Astrocyte of the cerebellum (primary cell): ENCODE measurements at regions not wholly inside any gene's neighbourhood (a gene's known extent, or its start where the extent isn't known, plus 50 kb on each side); places are given as distances from the start of the nearest gene placed in this dataset.

Source experiments
- DNase-seq: peaks from one replicate; pipeline ENCODE4 v3.0.0-alpha.2; 2011; ENCODE audit warnings: low read depth
- H3K4me3 ChIP-seq: 2 replicates; pipeline ENCODE4 v1.5.1; 2011; ENCODE audit warnings: mild to moderate bottlenecking, low read depth, low read length, moderate library complexity
- CTCF ChIP-seq: IDR thresholded peaks from 2 replicates; pipeline ENCODE4 v1.5.1; 2012; ENCODE audit warnings: low read length, low read depth, moderate library complexity, mild to moderate bottlenecking; ENCODE audit errors: missing control alignments
- in situ Hi-C: cut with HindIII; loops from 2 replicates; pipeline ENCODE4 v1.10.0; 2017; ENCODE audit warnings: low sequenced_read_pairs

- DNase-seq, result no peak
- no peak overlapping the region for H3K4me3 ChIP-seq
- no peak for TF ChIP-seq CTCF
- in situ Hi-C loops, result loop anchor here (25.0 kb wide), 2 partner anchors 245 to 745 kb away; partner anchors contain the start of gene VOPP1
Observed at GRCh38 chr7:54817152-54817551, 58.1 kb upstream of the SEC61G start.

GRCh38 chr7:54823776-54824175, 64.8 kb upstream of the SEC61G start:
- no peak for TF ChIP-seq CTCF
- DNase-seq, result no peak
- no peak overlapping the region for H3K4me3 ChIP-seq
- in situ Hi-C loops, result loop anchor here (25.0 kb wide), 2 partner anchors 239 to 739 kb away; partner anchors contain the start of gene VOPP1

- in situ Hi-C loops, result loop anchor here (25.0 kb wide), 2 partner anchors 238 to 738 kb away; partner anchors contain the start of gene VOPP1
- no peak for TF ChIP-seq CTCF
- no peak overlapping the region for H3K4me3 ChIP-seq
- DNase-seq, result no peak
Observed at GRCh38 chr7:54824655-54825054, 65.6 kb upstream of the SEC61G start.

- TF ChIP-seq CTCF, result no peak
- DNase-seq, result no peak
- H3K4me3 ChIP-seq, result no peak overlapping the region
- in situ Hi-C loops, result no loop called here
Observed at GRCh38 chr7:54825368-54825767, 66.4 kb upstream of the SEC61G start.

- no peak for DNase-seq
- in situ Hi-C loops, result no loop called here
- no peak for TF ChIP-seq CTCF
- no peak overlapping the region for H3K4me3 ChIP-seq
Observed at GRCh38 chr7:54827734-54828133, 68.7 kb upstream of the SEC61G start.

DNA sequence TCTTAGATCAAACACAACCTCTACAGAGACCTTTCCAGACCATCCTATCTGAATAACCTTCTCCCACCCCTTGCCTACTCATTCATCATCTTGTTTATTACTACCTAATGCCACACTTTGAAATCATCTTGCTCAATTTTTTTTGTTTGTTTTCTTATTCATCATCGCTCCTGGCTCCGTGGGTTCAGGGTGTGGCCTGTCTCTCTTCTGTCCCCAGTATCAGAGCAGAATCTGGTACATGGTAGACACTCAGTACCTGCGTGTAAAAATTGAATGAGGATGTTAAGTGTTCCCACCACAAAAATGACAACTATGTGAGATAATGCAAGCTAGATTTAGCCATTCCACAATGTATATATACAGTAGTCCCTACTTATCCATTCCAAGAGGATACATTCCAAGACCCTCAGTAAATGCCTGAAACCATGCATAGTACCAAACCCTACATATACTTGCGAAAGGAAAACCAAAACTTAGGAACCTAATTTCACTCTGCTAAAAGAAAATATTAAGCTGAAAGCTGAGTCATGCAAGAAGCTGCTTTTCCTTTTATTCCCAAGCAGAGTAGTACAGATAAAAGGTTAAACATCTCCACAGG, 72.1 kb upstream of the SEC61G start:
- DNase-seq, result no peak
- in situ Hi-C loops, result no loop called here
- TF ChIP-seq CTCF, result no peak
- H3K4me3 ChIP-seq, result no peak overlapping the region
